AG20443 (cell line): ENCODE measurements at regions not wholly inside any gene's neighbourhood (a gene's known extent, or its start where the extent isn't known, plus 50 kb on each side); places are given as distances from the start of the nearest gene placed in this dataset.
"Not testable (repeated sequence)": the region's sequence is repeated elsewhere in the genome, so short reads cannot be mapped to it uniquely, and the experiment has no call there.

Experiments
- DNase-seq: peaks from one replicate; pipeline ENCODE4 v3.0.0; 2012; ENCODE audit warnings: low spot score, mixed read lengths

GRCh38 chr5:174625591-174626350 is 98.6 kb upstream of the MSX2 start:
- DNase-seq: no peak

GRCh38 chr5:174626369-174626920 is 97.9 kb upstream of the MSX2 start:
- no peak for DNase-seq

DNA sequence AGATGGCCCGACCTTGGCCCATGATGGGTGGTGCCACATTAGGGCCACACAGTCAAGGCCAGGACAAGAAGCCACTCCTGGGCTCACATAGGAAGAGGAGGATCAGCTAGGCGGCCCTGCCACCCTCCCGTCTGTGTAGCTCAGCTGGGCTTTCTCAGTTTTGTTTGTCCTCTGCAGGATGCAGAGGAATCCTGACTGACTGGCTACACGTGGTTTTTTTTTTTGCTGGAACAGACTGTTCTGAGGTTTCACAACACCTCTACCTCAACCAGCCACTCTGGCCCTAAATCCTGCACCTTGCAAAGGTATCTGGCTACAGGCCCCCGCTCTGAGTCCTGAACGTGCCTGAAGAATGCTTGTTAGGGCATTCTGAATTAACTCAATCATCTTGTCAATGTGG is 88.3 kb upstream of the MSX2 start:
- DNase-seq: no peak

DNA sequence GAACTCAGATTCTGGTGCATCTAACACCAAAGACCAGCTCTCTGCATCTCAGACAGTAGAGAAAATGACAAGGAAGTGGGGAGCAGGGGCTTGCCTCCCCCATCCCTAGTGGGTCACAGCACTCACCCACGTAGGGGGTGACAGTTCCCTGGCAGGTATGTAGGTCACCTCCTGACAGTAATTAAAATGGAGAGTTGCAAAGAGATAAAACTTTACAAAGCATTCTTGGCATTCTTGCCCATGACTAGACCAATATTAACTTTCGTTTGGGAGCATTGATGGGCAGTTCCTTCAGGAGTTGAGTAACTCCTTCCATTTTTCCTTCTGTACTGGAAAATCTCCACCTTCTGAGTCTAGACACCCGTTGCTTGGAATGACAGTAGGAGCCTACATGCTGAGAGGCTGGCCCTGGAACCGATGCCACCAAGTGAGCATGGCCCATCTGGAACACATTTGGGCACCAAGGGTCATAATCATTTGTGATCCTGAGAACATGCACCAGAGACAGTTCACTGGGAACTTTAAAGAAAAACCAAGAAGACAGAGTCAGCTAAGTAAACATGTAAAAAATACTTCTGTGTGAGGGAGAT is 81.5 kb upstream of the MSX2 start:
- no peak for DNase-seq

- DNase-seq: no peak
Observed at GRCh38 chr5:174644436-174644835, 79.9 kb upstream of the MSX2 start.

GRCh38 chr5:174644923-174645322 is 79.5 kb upstream of the MSX2 start:
- no peak for DNase-seq

- no peak for DNase-seq
Observed at GRCh38 chr5:174645677-174646076, 78.7 kb upstream of the MSX2 start.

GRCh38 chr5:174648618-174649017 is 75.8 kb upstream of the MSX2 start:
- not testable (repeated sequence) for DNase-seq

DNA sequence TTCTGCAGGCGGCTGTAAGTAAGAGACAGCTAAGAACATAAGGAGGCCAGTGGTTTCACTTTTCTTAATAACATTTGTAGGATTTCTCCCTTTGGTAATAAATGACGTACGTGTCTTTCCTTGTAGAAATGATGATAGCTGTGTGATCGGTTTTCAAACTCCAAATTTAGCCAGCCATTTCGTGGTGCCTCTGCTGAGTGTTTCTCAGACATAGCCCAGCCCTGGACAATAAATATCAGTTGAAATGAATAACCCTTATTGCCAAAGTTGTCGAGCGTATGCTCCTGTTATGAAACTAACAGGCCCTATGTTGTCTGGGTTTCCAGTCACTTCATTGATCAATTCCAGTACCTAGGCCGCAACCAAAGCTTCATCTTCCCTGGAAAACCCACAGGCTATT is 75.0 kb upstream of the MSX2 start:
- DNase-seq: no peak

GRCh38 chr5:174654442-174654841 is 69.9 kb upstream of the MSX2 start:
- DNase-seq: no peak

DNA sequence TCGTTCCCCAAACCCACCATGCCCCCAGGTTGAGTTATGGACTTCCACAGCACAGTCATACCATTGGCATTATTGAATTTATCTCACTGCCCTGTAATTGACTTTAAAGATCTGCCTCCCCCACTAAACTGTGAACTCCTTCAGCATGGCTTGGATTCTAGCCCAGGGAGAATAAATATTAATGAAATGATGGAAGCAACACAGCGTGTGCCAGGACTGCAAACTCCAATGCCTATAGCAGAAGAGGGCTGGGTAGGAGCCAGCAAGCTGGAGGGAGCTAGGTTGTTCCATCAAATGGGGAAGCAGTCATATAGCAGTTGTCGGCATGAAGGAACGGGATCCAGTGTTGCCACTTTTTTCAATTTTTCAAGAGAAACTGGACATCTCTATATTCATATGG is 69.0 kb upstream of the MSX2 start:
- DNase-seq: no peak

- no peak for DNase-seq
Observed at GRCh38 chr5:174664180-174664850, 60.1 kb upstream of the MSX2 start.

- no peak for DNase-seq
Observed at GRCh38 chr5:174665347-174665746, 59.0 kb upstream of the MSX2 start.

DNA sequence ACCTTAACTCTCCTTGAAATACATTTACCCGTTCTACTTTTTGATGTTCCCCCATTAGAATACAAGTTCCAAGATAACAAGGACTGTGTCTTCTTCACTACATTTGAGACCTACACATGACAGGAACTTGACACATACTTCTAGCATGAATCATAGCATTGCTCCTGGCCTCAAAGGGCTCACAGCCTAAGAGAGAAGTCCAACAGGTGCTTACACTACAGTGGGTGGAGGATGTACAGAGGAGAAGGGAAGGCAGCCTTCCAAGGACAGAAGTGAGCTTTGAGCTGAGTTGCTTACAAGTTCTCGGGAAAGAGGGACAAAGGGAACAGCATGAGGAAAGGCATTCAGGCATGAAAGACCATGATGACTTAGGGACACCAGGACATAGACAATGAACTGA is 56.9 kb upstream of the MSX2 start:
- DNase-seq: no peak

DNA sequence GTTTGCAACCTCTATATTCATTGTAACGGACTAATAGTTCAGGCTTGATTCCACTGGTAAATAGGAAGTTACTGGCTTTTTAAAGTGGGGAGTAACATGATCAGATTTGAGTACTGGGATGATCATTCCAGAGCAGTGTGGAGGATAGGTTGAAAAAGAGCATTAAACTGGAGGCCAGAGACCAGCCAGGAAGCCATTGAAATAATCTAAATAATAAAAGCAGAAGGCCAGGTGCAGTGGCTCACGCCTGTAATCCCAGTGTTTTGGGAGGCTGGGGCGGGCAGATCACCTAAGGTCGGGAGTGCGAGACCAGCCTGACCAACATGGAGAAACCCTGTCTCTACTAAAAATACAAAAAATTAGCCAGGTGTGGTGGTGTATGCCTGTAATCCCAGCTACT is 56.0 kb upstream of the MSX2 start:
- DNase-seq: no peak
